ENCODE measurements at regions not wholly inside any gene's neighbourhood (a gene's known extent, or its start where the extent isn't known, plus 50 kb on each side); places are given as distances from the start of the nearest gene placed in this dataset.

GRCh38 chr5:96096724-96097123, 135.1 kb upstream of the ELL2 start:
- in situ Hi-C loops (cut with MboI; ENCODE audit: low pct_ligation_motif_present in 1 of 4, low pct_unique_long_range_greater_than_20kb in 1 of 4, low sequenced_read_pairs in 3 of 4) (no loop called here), intact Hi-C loops (cut with DNase I; ENCODE audit: low total_unique reads) (no loop called here)
- H3K36me3 ChIP-seq = no peaks in the 10 kb centered on the region
- H3K4me3 ChIP-seq = no peak overlapping the region
- no peaks in the 10 kb centered on the region for H3K27me3 ChIP-seq
- no peak for DNase-seq
- no peak overlapping the region for H3K27ac ChIP-seq
- no peaks in the 10 kb centered on the region for H3K9me3 ChIP-seq
- WGBS, 2 donors (ENCODE audit: low coverage in 1 of 2) = 79 to 92% methylated on average over 2 of the region's 2 CpGs
- TF ChIP-seq POLR2A (IDR thresholded peaks at IDR 0.05) = no peak
- TF ChIP-seq EP300 (IDR thresholded peaks at IDR 0.05; ENCODE audit: low read depth) = no peak
- no peak for TF ChIP-seq CTCF (IDR thresholded peaks at IDR 0.05)
- TF ChIP-seq POLR2AphosphoS5 (IDR thresholded peaks at IDR 0.05) = no peak
- no peaks in the 10 kb centered on the region for H3K4me1 ChIP-seq

- no peaks in the 10 kb centered on the region for H3K4me1 ChIP-seq
- no peak for DNase-seq
- H3K27ac ChIP-seq = no peak overlapping the region
- H3K4me3 ChIP-seq = no peak overlapping the region
- intact Hi-C loops (cut with DNase I; ENCODE audit: low total_unique reads) (no loop called here), in situ Hi-C loops (cut with MboI; ENCODE audit: low pct_ligation_motif_present in 1 of 4, low pct_unique_long_range_greater_than_20kb in 1 of 4, low sequenced_read_pairs in 3 of 4) (no loop called here)
- no peaks in the 10 kb centered on the region for H3K27me3 ChIP-seq
- H3K36me3 ChIP-seq = no peaks in the 10 kb centered on the region
- TF ChIP-seq POLR2A (IDR thresholded peaks at IDR 0.05) (no peak), EP300 (IDR thresholded peaks at IDR 0.05; ENCODE audit: low read depth) (no peak), CTCF (IDR thresholded peaks at IDR 0.05) (no peak), POLR2AphosphoS5 (IDR thresholded peaks at IDR 0.05) (no peak)
- no peaks in the 10 kb centered on the region for H3K9me3 ChIP-seq
Measured at GRCh38 chr5:96094904-96095303, 133.3 kb upstream of the ELL2 start.

GRCh38 chr5:96093890-96094381, 132.3 kb upstream of the ELL2 start:
- Histone ChIP-seq H3K4me3 (no peak overlapping the region), H3K36me3 (no peaks in the 10 kb centered on the region), H3K4me1 (no peaks in the 10 kb centered on the region), H3K27ac (no peak overlapping the region), H3K27me3 (no peaks in the 10 kb centered on the region), H3K9me3 (no peaks in the 10 kb centered on the region)
- TF ChIP-seq POLR2A (IDR thresholded peaks at IDR 0.05) (no peak), CTCF (IDR thresholded peaks at IDR 0.05) (no peak), POLR2AphosphoS5 (IDR thresholded peaks at IDR 0.05) (no peak), EP300 (IDR thresholded peaks at IDR 0.05; ENCODE audit: low read depth) (no peak)
- 50 to 55% methylated on average over 1 of the region's 1 CpG for WGBS, 2 donors (ENCODE audit: low coverage in 1 of 2)
- in situ Hi-C loops (cut with MboI; ENCODE audit: low pct_ligation_motif_present in 1 of 4, low pct_unique_long_range_greater_than_20kb in 1 of 4, low sequenced_read_pairs in 3 of 4) = no loop called here
- no peak for DNase-seq
- intact Hi-C loops (cut with DNase I; ENCODE audit: low total_unique reads) = no loop called here

- in situ Hi-C loops (cut with MboI; ENCODE audit: low pct_ligation_motif_present in 1 of 4, low pct_unique_long_range_greater_than_20kb in 1 of 4, low sequenced_read_pairs in 3 of 4) = no loop called here
- H3K36me3 ChIP-seq = no peaks in the 10 kb centered on the region
- no peaks in the 10 kb centered on the region for H3K27me3 ChIP-seq
- H3K4me1 ChIP-seq = no peaks in the 10 kb centered on the region
- no peak for DNase-seq
- intact Hi-C loops (cut with DNase I; ENCODE audit: low total_unique reads) = no loop called here
- H3K27ac ChIP-seq = no peak overlapping the region
- 81 to 83% methylated on average over 3 of the region's 3 CpGs for WGBS, 2 donors (ENCODE audit: low coverage in 1 of 2)
- no peak for TF ChIP-seq CTCF (IDR thresholded peaks at IDR 0.05)
- no peak for TF ChIP-seq EP300 (IDR thresholded peaks at IDR 0.05; ENCODE audit: low read depth)
- H3K9me3 ChIP-seq = no peaks in the 10 kb centered on the region
- no peak overlapping the region for H3K4me3 ChIP-seq
Measured at GRCh38 chr5:96093340-96093739, 131.7 kb upstream of the ELL2 start.
